Upper lobe of left lung (tissue), 6 donors: ENCODE measurements at regions not wholly inside any gene's neighbourhood (a gene's known extent, or its start where the extent isn't known, plus 50 kb on each side); places are given as distances from the start of the nearest gene placed in this dataset.
A peak's percentile ranks its signal among the peaks of the same experiment; 100 is the strongest.

Source experiments
- ATAC-seq, 2 donors: fragments of 200-7000 bp; cut with Tn5 transposase; one replicate each; pipeline ENCODE4 v1.9.1; 2022; ENCODE audit warnings: mild to moderate bottlenecking in 2 of 2, moderate library complexity in 2 of 2; ENCODE audit not compliant: low FRiP score in 2 of 2
- DNase-seq, 2 donors: peaks; one replicate each; pipeline ENCODE4 v3.0.0-alpha.2; 2019 to 2020
- H3K27ac ChIP-seq, 4 donors: fragments of 200-600 bp; sonication (generic); one replicate each; pipeline ENCODE4 v1.5.1; 2016 to 2019
- H3K27me3 ChIP-seq, 4 donors: fragments of 200-600 bp; sonication (generic); one replicate each; pipeline ENCODE4 v1.5.1; 2017 to 2019
- H3K36me3 ChIP-seq, 4 donors: fragments of 200-600 bp; sonication (generic); one replicate each; pipeline ENCODE4 v1.5.1; 2016 to 2019
- H3K4me1 ChIP-seq, 4 donors: fragments of 200-600 bp; sonication (generic); one replicate each; pipeline ENCODE4 v1.5.1; 2018 to 2019
- H3K4me3 ChIP-seq, 4 donors: fragments of 200-600 bp; sonication (generic); one replicate each; pipeline ENCODE4 v1.5.1; 2017 to 2019; ENCODE audit warnings: mild to moderate bottlenecking in 2 of 4, moderate library complexity in 1 of 4
- H3K9me3 ChIP-seq, 4 donors: fragments of 200-600 bp; sonication (generic); one replicate each; pipeline ENCODE4 v1.5.1; 2018 to 2019
- CTCF ChIP-seq, 6 experiments: fragments of 450-650 bp in 4 of 6; fragments of 200-600 bp in 2 of 6; sonication (generic) in 2 of 6; IDR thresholded peaks; one replicate each; pipeline ENCODE4 v1.5.1; 2016 to 2019; ENCODE audit warnings: antibody characterized with exemption in 6 of 6
- EP300 ChIP-seq, 4 donors: sonication (generic); formaldehyde crosslinking; IDR thresholded peaks; one replicate each; pipeline ENCODE4 v1.5.1; 2017; ENCODE audit warnings: antibody characterized with exemption in 4 of 4, control low read depth in 2 of 4
- POLR2A ChIP-seq, 4 donors: fragments of 450-650 bp; IDR thresholded peaks; one replicate each; pipeline ENCODE4 v1.5.1; 2016 to 2017; ENCODE audit warnings: antibody characterized with exemption in 4 of 4, mild to moderate bottlenecking in 2 of 4
- POLR2AphosphoS5 ChIP-seq, 2 donors: sonication (generic); formaldehyde crosslinking; IDR thresholded peaks; one replicate each; pipeline ENCODE4 v1.5.1; 2017; ENCODE audit warnings: antibody characterized with exemption in 2 of 2
- WGBS, 2 donors: methylation state at CpG; one replicate each; pipeline ENCODE4 v1.1.5; 2017 to 2018; 5-methylcytosine and 5-hydroxymethylcytosine counted together
- donor health status: DM: no; HTN: no; CAD: no; lungs with moderate emphysema.
- donor health status: DM: no; HTN: yes; CAD: no; lungs with severe emphysema.

GRCh38 chr14:97217111-97217885 lies 420.1 kb downstream of the VRK1 start:
- WGBS, 2 donors = 51 to 54% methylated on average over 12 of the region's 12 CpGs
- DNase-seq (no peak), ATAC-seq (no peak)
- H3K36me3 ChIP-seq = no peaks in the 10 kb centered on the region
- H3K9me3 ChIP-seq = no peaks in the 10 kb centered on the region
- H3K27ac ChIP-seq = no peak overlapping the region
- peaks cover 0 to 16% (median 9%) of the 10 kb centered on the region in 4 donors for H3K27me3 ChIP-seq
- peaks cover 3 to 17% (median 12%) of the 10 kb centered on the region in 4 donors for H3K4me1 ChIP-seq
- TF ChIP-seq CTCF (IDR thresholded peaks at IDR 0.05) (no peak), EP300 (IDR thresholded peaks at IDR 0.05) (no peak), POLR2AphosphoS5 (IDR thresholded peaks at IDR 0.05) (no peak), POLR2A (IDR thresholded peaks at IDR 0.05) (no peak)
- H3K4me3 ChIP-seq = no peak overlapping the region

- Histone ChIP-seq H3K27me3 (peaks cover 0 to 16% (median 9%) of the 10 kb centered on the region in 4 donors), H3K4me3 (peak overlapping the region in 3 of 4 donors; percentile 23 to 36 (median 29))
Measured at GRCh38 chr14:97218274-97218673, 421.1 kb downstream of the VRK1 start.

GRCh38 chr14:97218691-97219430 lies 421.7 kb downstream of the VRK1 start:
- peak in 1 of 2 donors; percentile 82 for DNase-seq
- WGBS, 2 donors = 1 to 3% methylated on average over 21 to 49 of the region's 52 CpGs

More at GRCh38 chr14:97218274-97218673, 421.1 kb downstream of the VRK1 start:
- H3K36me3 ChIP-seq = no peaks in the 10 kb centered on the region
- no peaks in the 10 kb centered on the region for H3K9me3 ChIP-seq
- H3K4me1 ChIP-seq = peaks cover 3 to 17% (median 12%) of the 10 kb centered on the region in 4 donors
- DNase-seq (no peak), ATAC-seq (no peak)
- H3K27ac ChIP-seq = no peak overlapping the region
- WGBS, 2 donors = 18 to 28% methylated on average over 15 of the region's 15 CpGs
- TF ChIP-seq POLR2A (IDR thresholded peaks at IDR 0.05) (no peak), POLR2AphosphoS5 (IDR thresholded peaks at IDR 0.05) (no peak), EP300 (IDR thresholded peaks at IDR 0.05) (no peak), CTCF (IDR thresholded peaks at IDR 0.05) (no peak)

GRCh38 chr14:97219431-97220017 lies 422.3 kb downstream of the VRK1 start:
- H3K9me3 ChIP-seq = no peaks in the 10 kb centered on the region
- peaks cover 0 to 16% (median 9%) of the 10 kb centered on the region in 4 donors for H3K27me3 ChIP-seq
- peak overlapping the region in 3 of 4 donors; percentile 23 to 36 (median 29) for H3K4me3 ChIP-seq
- no peaks in the 10 kb centered on the region for H3K36me3 ChIP-seq
- WGBS, 2 donors = 9 to 13% methylated on average over 27 to 32 of the region's 32 CpGs
- peak in 1 of 2 donors; percentile 67 for DNase-seq
- no peak for TF ChIP-seq POLR2A (IDR thresholded peaks at IDR 0.05)
- no peak for TF ChIP-seq EP300 (IDR thresholded peaks at IDR 0.05)
- TF ChIP-seq CTCF (IDR thresholded peaks at IDR 0.05) = no peak
- TF ChIP-seq POLR2AphosphoS5 (IDR thresholded peaks at IDR 0.05) = no peak
- H3K4me1 ChIP-seq = peaks cover 3 to 17% (median 12%) of the 10 kb centered on the region in 4 donors
- ATAC-seq = no peak
- H3K27ac ChIP-seq = no peak overlapping the region

More at GRCh38 chr14:97218691-97219430, 421.7 kb downstream of the VRK1 start:
- Histone ChIP-seq H3K9me3 (no peaks in the 10 kb centered on the region), H3K4me3 (peak overlapping the region in 3 of 4 donors; percentile 23 to 36 (median 29)), H3K27ac (no peak overlapping the region), H3K27me3 (peaks cover 0 to 16% (median 9%) of the 10 kb centered on the region in 4 donors), H3K4me1 (peaks cover 3 to 17% (median 12%) of the 10 kb centered on the region in 4 donors), H3K36me3 (no peaks in the 10 kb centered on the region)
- no peak for ATAC-seq
- TF ChIP-seq POLR2A (IDR thresholded peaks at IDR 0.05) = no peak
- no peak for TF ChIP-seq CTCF (IDR thresholded peaks at IDR 0.05)
- TF ChIP-seq EP300 (IDR thresholded peaks at IDR 0.05) = no peak
